ENCODE measurements at regions not wholly inside any gene's neighbourhood (a gene's known extent, or its start where the extent isn't known, plus 50 kb on each side); places are given as distances from the start of the nearest gene placed in this dataset.

GRCh38 chr18:75898651-75899050 lies 471.1 kb upstream of the SMIM21 start:
- in situ Hi-C loops (cut with MboI; ENCODE audit: low sequenced_read_pairs), result no loop called here
- no peak overlapping the region for H3K4me3 ChIP-seq
- no peaks in the 10 kb centered on the region for H3K9me3 ChIP-seq
- no peak for DNase-seq (ENCODE audit: low spot score in 2 of 2)
- H3K36me3 ChIP-seq (replicated peaks), result no peaks in the 10 kb centered on the region
- H3K27me3 ChIP-seq (ENCODE audit: low read depth), result no peaks in the 10 kb centered on the region
- H3K4me1 ChIP-seq, result no peaks in the 10 kb centered on the region

- H3K27me3 ChIP-seq (ENCODE audit: low read depth), result no peaks in the 10 kb centered on the region
- no peak overlapping the region for H3K4me3 ChIP-seq
- H3K9me3 ChIP-seq, result no peaks in the 10 kb centered on the region
- no peaks in the 10 kb centered on the region for H3K4me1 ChIP-seq
- no peaks in the 10 kb centered on the region for H3K36me3 ChIP-seq (replicated peaks)
- in situ Hi-C loops (cut with MboI; ENCODE audit: low sequenced_read_pairs), result no loop called here
- DNase-seq (ENCODE audit: low spot score in 2 of 2), result no peak
Measured at GRCh38 chr18:75897386-75897785, 469.9 kb upstream of the SMIM21 start.

GRCh38 chr18:75896865-75897264 lies 469.4 kb upstream of the SMIM21 start:
- Histone ChIP-seq H3K9me3 (no peaks in the 10 kb centered on the region), H3K36me3 (replicated peaks) (no peaks in the 10 kb centered on the region), H3K27me3 (ENCODE audit: low read depth) (no peaks in the 10 kb centered on the region), H3K4me1 (no peaks in the 10 kb centered on the region), H3K4me3 (no peak overlapping the region)
- in situ Hi-C loops (cut with MboI; ENCODE audit: low sequenced_read_pairs), result no loop called here
- no peak for DNase-seq (ENCODE audit: low spot score in 2 of 2)

- no peaks in the 10 kb centered on the region for H3K27me3 ChIP-seq (ENCODE audit: low read depth)
- no peaks in the 10 kb centered on the region for H3K4me1 ChIP-seq
- H3K36me3 ChIP-seq (replicated peaks), result no peaks in the 10 kb centered on the region
- H3K4me3 ChIP-seq, result no peak overlapping the region
- peak in 1 of 2 experiments; percentile 4 for DNase-seq (ENCODE audit: low spot score in 2 of 2)
- in situ Hi-C loops (cut with MboI; ENCODE audit: low sequenced_read_pairs), result no loop called here
- H3K9me3 ChIP-seq, result no peaks in the 10 kb centered on the region
Measured at GRCh38 chr18:75895135-75895534, 467.6 kb upstream of the SMIM21 start.

- H3K9me3 ChIP-seq, result no peaks in the 10 kb centered on the region
- in situ Hi-C loops (cut with MboI; ENCODE audit: low sequenced_read_pairs), result no loop called here
- no peaks in the 10 kb centered on the region for H3K4me1 ChIP-seq
- DNase-seq (ENCODE audit: low spot score in 2 of 2), result no peak
- H3K27me3 ChIP-seq (ENCODE audit: low read depth), result no peaks in the 10 kb centered on the region
- no peak overlapping the region for H3K4me3 ChIP-seq
- H3K36me3 ChIP-seq (replicated peaks), result no peaks in the 10 kb centered on the region
Measured at GRCh38 chr18:75884728-75885127, 457.2 kb upstream of the SMIM21 start.

- Histone ChIP-seq H3K4me3 (no peak overlapping the region), H3K27me3 (ENCODE audit: low read depth) (no peaks in the 10 kb centered on the region), H3K36me3 (replicated peaks) (no peaks in the 10 kb centered on the region), H3K9me3 (no peaks in the 10 kb centered on the region), H3K4me1 (no peaks in the 10 kb centered on the region)
- in situ Hi-C loops (cut with MboI; ENCODE audit: low sequenced_read_pairs), result no loop called here
- DNase-seq (ENCODE audit: low spot score in 2 of 2), result no peak
Measured at GRCh38 chr18:75880925-75881504, 453.5 kb upstream of the SMIM21 start.

GRCh38 chr18:75880266-75880665 lies 452.8 kb upstream of the SMIM21 start:
- H3K4me1 ChIP-seq, result no peaks in the 10 kb centered on the region
- H3K27me3 ChIP-seq (ENCODE audit: low read depth), result no peaks in the 10 kb centered on the region
- no peaks in the 10 kb centered on the region for H3K36me3 ChIP-seq (replicated peaks)
- in situ Hi-C loops (cut with MboI; ENCODE audit: low sequenced_read_pairs), result no loop called here
- H3K4me3 ChIP-seq, result no peak overlapping the region
- no peak for DNase-seq (ENCODE audit: low spot score in 2 of 2)
- H3K9me3 ChIP-seq, result no peaks in the 10 kb centered on the region

GRCh38 chr18:75879196-75879595 lies 451.7 kb upstream of the SMIM21 start:
- H3K4me1 ChIP-seq, result no peaks in the 10 kb centered on the region
- in situ Hi-C loops (cut with MboI; ENCODE audit: low sequenced_read_pairs), result no loop called here
- H3K27me3 ChIP-seq (ENCODE audit: low read depth), result no peaks in the 10 kb centered on the region
- no peak for DNase-seq (ENCODE audit: low spot score in 2 of 2)
- no peaks in the 10 kb centered on the region for H3K9me3 ChIP-seq
- no peaks in the 10 kb centered on the region for H3K36me3 ChIP-seq (replicated peaks)
- no peak overlapping the region for H3K4me3 ChIP-seq

GRCh38 chr18:75875559-75875958 lies 448.1 kb upstream of the SMIM21 start:
- H3K27me3 ChIP-seq (ENCODE audit: low read depth), result no peaks in the 10 kb centered on the region
- in situ Hi-C loops (cut with MboI; ENCODE audit: low sequenced_read_pairs), result no loop called here
- H3K9me3 ChIP-seq, result no peaks in the 10 kb centered on the region
- no peaks in the 10 kb centered on the region for H3K4me1 ChIP-seq
- no peaks in the 10 kb centered on the region for H3K36me3 ChIP-seq (replicated peaks)
- no peak for DNase-seq (ENCODE audit: low spot score in 2 of 2)
- H3K4me3 ChIP-seq, result no peak overlapping the region

GRCh38 chr18:75874401-75875089 lies 447.0 kb upstream of the SMIM21 start:
- Histone ChIP-seq H3K4me1 (no peaks in the 10 kb centered on the region), H3K9me3 (no peaks in the 10 kb centered on the region), H3K27me3 (ENCODE audit: low read depth) (no peaks in the 10 kb centered on the region), H3K4me3 (no peak overlapping the region), H3K36me3 (replicated peaks) (no peaks in the 10 kb centered on the region)
- no peak for DNase-seq (ENCODE audit: low spot score in 2 of 2)
- in situ Hi-C loops (cut with MboI; ENCODE audit: low sequenced_read_pairs), result no loop called here

GRCh38 chr18:75871596-75871995 lies 444.1 kb upstream of the SMIM21 start:
- H3K4me3 ChIP-seq, result no peak overlapping the region
- H3K9me3 ChIP-seq, result no peaks in the 10 kb centered on the region
- H3K4me1 ChIP-seq, result no peaks in the 10 kb centered on the region
- in situ Hi-C loops (cut with MboI; ENCODE audit: low sequenced_read_pairs), result no loop called here
- H3K36me3 ChIP-seq (replicated peaks), result no peaks in the 10 kb centered on the region
- H3K27me3 ChIP-seq (ENCODE audit: low read depth), result no peaks in the 10 kb centered on the region
- DNase-seq (ENCODE audit: low spot score in 2 of 2), result no peak

- H3K4me1 ChIP-seq, result no peaks in the 10 kb centered on the region
- H3K9me3 ChIP-seq, result no peaks in the 10 kb centered on the region
- in situ Hi-C loops (cut with MboI; ENCODE audit: low sequenced_read_pairs), result no loop called here
- H3K4me3 ChIP-seq, result no peak overlapping the region
- no peak for DNase-seq (ENCODE audit: low spot score in 2 of 2)
- no peaks in the 10 kb centered on the region for H3K27me3 ChIP-seq (ENCODE audit: low read depth)
- no peaks in the 10 kb centered on the region for H3K36me3 ChIP-seq (replicated peaks)
Measured at GRCh38 chr18:75869162-75869561, 441.7 kb upstream of the SMIM21 start.

- H3K4me3 ChIP-seq, result no peak overlapping the region
- H3K4me1 ChIP-seq, result no peaks in the 10 kb centered on the region
- in situ Hi-C loops (cut with MboI; ENCODE audit: low sequenced_read_pairs), result no loop called here
- no peak for DNase-seq (ENCODE audit: low spot score in 2 of 2)
- no peaks in the 10 kb centered on the region for H3K9me3 ChIP-seq
- no peaks in the 10 kb centered on the region for H3K27me3 ChIP-seq (ENCODE audit: low read depth)
- no peaks in the 10 kb centered on the region for H3K36me3 ChIP-seq (replicated peaks)
Measured at GRCh38 chr18:75868031-75868430, 440.5 kb upstream of the SMIM21 start.

- Histone ChIP-seq H3K4me3 (no peak overlapping the region), H3K4me1 (no peaks in the 10 kb centered on the region)
- no peak for DNase-seq (ENCODE audit: low spot score in 2 of 2)
Measured at GRCh38 chr18:75865639-75866038, 438.1 kb upstream of the SMIM21 start.

GRCh38 chr18:75864816-75865215 lies 437.3 kb upstream of the SMIM21 start:
- no peaks in the 10 kb centered on the region for H3K4me1 ChIP-seq
- no peak for DNase-seq (ENCODE audit: low spot score in 2 of 2)
- no peaks in the 10 kb centered on the region for H3K27me3 ChIP-seq (ENCODE audit: low read depth)
- H3K36me3 ChIP-seq (replicated peaks), result no peaks in the 10 kb centered on the region
- in situ Hi-C loops (cut with MboI; ENCODE audit: low sequenced_read_pairs), result no loop called here
- no peak overlapping the region for H3K4me3 ChIP-seq
- no peaks in the 10 kb centered on the region for H3K9me3 ChIP-seq

More at GRCh38 chr18:75865639-75866038, 438.1 kb upstream of the SMIM21 start:
- Histone ChIP-seq H3K9me3 (no peaks in the 10 kb centered on the region), H3K27me3 (ENCODE audit: low read depth) (no peaks in the 10 kb centered on the region), H3K36me3 (replicated peaks) (no peaks in the 10 kb centered on the region)
- in situ Hi-C loops (cut with MboI; ENCODE audit: low sequenced_read_pairs), result no loop called here

Data from HAP-1 (cell line).